ENCODE measurements at regions not wholly inside any gene's neighbourhood (a gene's known extent, or its start where the extent isn't known, plus 50 kb on each side); places are given as distances from the start of the nearest gene placed in this dataset.
"Not testable (repeated sequence)": the region's sequence is repeated elsewhere in the genome, so short reads cannot be mapped to it uniquely, and the experiment has no call there.

DNA sequence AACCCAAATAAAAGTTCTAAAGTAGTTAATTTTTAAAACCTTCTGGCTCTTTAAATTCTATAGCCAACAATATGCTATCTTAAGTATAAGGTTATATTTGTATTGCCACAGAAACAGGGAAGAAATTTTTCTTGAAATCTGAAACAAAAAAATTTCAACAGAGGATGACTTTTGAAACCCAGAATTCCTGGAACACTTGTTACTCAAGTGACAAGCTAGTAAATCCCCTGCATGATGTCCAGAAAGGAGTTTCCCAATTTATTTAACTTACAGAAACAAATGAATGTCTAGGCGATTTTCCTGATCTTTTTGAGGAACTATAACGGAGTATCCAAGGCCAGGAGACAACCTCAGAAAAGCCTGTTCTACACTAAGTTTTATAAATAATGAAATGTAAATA lies 69.6 kb downstream of the SLC41A2 start:
- no peaks in the 10 kb centered on the region for H4K20me1 ChIP-seq (ENCODE audit: insufficient read depth, low read length)
- no peak overlapping the region for H3K9ac ChIP-seq (ENCODE audit: low read length)
- no peaks in the 10 kb centered on the region for H3K79me2 ChIP-seq (ENCODE audit: insufficient read depth, low read length)
- no peaks in the 10 kb centered on the region for H3K36me3 ChIP-seq (ENCODE audit: insufficient read depth, low read length)
- H3F3A ChIP-seq (ENCODE audit: insufficient read depth, low read length): no peaks in the 10 kb centered on the region
- H3K9me2 ChIP-seq (ENCODE audit: low read depth, low read length): no peaks in the 10 kb centered on the region
- no peak overlapping the region for H3K27ac ChIP-seq (ENCODE audit: low read depth, low read length, poor library complexity, severe bottlenecking)
- H2AFZ ChIP-seq (ENCODE audit: low read length): no peak overlapping the region
- H3K4me2 ChIP-seq (ENCODE audit: low read length): no peak overlapping the region
- no peak for TF ChIP-seq EZH2 (IDR thresholded peaks at IDR 0.05; ENCODE audit: borderline replicate concordance, low read length)
- TF ChIP-seq, protein P1, sequence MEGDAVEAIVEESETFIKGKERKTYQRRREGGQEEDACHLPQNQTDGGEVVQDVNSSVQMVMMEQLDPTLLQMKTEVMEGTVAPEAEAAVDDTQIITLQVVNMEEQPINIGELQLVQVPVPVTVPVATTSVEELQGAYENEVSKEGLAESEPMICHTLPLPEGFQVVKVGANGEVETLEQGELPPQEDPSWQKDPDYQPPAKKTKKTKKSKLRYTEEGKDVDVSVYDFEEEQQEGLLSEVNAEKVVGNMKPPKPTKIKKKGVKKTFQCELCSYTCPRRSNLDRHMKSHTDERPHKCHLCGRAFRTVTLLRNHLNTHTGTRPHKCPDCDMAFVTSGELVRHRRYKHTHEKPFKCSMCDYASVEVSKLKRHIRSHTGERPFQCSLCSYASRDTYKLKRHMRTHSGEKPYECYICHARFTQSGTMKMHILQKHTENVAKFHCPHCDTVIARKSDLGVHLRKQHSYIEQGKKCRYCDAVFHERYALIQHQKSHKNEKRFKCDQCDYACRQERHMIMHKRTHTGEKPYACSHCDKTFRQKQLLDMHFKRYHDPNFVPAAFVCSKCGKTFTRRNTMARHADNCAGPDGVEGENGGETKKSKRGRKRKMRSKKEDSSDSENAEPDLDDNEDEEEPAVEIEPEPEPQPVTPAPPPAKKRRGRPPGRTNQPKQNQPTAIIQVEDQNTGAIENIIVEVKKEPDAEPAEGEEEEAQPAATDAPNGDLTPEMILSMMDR (IDR thresholded peaks at IDR 0.05; ENCODE audit: low read length): no peak
- no peaks in the 10 kb centered on the region for H3K27me3 ChIP-seq (ENCODE audit: insufficient read depth, low read length)
- peaks cover 11% of the 10 kb centered on the region for H3K4me1 ChIP-seq (ENCODE audit: insufficient read depth, low read length, severe bottlenecking)
- no peak overlapping the region for H3K4me3 ChIP-seq (ENCODE audit: low read depth, low read length, poor library complexity, severe bottlenecking)
- no peaks in the 10 kb centered on the region for H3K9me3 ChIP-seq (ENCODE audit: low read length)

DNA sequence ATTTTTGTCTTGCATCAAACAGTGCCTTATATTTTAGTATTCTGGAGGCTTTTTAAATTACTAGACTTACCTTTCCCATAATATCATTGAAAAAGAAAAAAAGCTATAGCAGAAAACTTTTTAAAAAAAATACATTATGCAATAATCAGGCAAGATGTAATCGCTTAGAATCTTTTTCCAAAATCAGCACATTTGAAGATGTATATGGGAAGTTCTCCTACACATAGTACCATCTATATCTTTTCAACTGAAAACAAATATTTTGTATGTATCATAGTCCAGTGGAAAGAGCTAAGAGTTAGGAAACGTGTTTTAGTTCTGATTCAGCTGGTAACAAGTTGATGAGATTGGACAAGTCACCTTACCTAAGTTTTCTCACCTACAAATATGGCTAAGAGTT lies 70.6 kb downstream of the SLC41A2 start:
- Histone ChIP-seq H3K4me3 (ENCODE audit: low read depth, low read length, poor library complexity, severe bottlenecking) (no peak overlapping the region), H3K27ac (ENCODE audit: low read depth, low read length, poor library complexity, severe bottlenecking) (no peak overlapping the region), H3K79me2 (ENCODE audit: insufficient read depth, low read length) (no peaks in the 10 kb centered on the region), H3K27me3 (ENCODE audit: insufficient read depth, low read length) (no peaks in the 10 kb centered on the region), H3K36me3 (ENCODE audit: insufficient read depth, low read length) (no peaks in the 10 kb centered on the region), H3K9me2 (ENCODE audit: low read depth, low read length) (no peaks in the 10 kb centered on the region), H3K4me1 (ENCODE audit: insufficient read depth, low read length, severe bottlenecking) (peaks cover 11% of the 10 kb centered on the region), H3F3A (ENCODE audit: insufficient read depth, low read length) (no peaks in the 10 kb centered on the region), H3K4me2 (ENCODE audit: low read length) (no peak overlapping the region), H3K9ac (ENCODE audit: low read length) (no peak overlapping the region), H2AFZ (ENCODE audit: low read length) (no peak overlapping the region), H3K9me3 (ENCODE audit: low read length) (no peaks in the 10 kb centered on the region), H4K20me1 (ENCODE audit: insufficient read depth, low read length) (no peaks in the 10 kb centered on the region)
- TF ChIP-seq, protein P1 (IDR thresholded peaks at IDR 0.05; ENCODE audit: low read length): no peak
- TF ChIP-seq EZH2 (IDR thresholded peaks at IDR 0.05; ENCODE audit: borderline replicate concordance, low read length): no peak

DNA sequence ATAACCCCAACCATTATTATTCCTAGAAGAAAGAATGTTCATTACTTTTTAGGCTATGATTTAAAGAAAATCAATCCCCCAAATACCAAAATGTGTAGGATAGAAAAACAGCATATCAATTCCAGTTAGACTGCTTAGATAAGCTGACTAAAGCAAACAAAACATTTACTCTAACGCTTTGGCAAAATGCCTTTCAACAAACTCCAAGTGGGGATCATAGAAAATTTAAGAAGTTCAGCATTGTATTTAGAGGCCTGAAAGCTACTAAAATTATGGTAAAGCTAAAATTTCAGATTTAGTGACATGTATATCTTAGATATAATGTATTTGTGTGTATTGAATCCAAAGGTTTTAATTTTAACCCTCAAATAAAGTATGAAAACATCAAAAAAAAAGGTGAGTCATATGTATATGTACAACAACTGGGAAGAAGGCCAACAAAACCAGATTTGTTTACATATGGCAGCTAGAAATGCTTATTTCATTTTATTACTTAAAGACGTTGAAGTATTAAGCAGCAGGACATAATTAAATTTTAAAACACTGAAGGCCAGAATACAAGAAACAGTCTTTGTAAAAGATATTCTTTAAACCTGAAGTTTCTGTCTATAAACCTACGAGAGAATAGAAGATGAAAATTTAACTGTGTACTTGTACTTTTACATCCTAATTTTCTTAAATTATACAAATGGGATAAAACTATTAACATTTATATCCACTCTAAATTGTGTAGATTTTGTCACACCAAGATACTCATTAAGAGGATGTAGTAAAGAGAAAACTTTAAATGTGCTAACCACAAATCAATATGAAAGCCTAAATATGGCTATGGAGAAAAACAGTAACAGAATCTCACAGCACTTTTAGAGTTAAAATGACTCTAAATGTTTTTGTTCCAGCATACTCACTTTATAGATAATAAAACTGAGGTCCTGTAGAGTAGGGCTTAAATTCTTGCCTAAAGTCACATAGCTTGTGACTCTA lies 71.4 kb downstream of the SLC41A2 start:
- H3K9me2 ChIP-seq (ENCODE audit: low read depth, low read length): no peaks in the 10 kb centered on the region
- no peak overlapping the region for H3K27ac ChIP-seq (ENCODE audit: low read depth, low read length, poor library complexity, severe bottlenecking)
- no peak overlapping the region for H3K4me3 ChIP-seq (ENCODE audit: low read depth, low read length, poor library complexity, severe bottlenecking)
- no peaks in the 10 kb centered on the region for H3K27me3 ChIP-seq (ENCODE audit: insufficient read depth, low read length)
- no peak overlapping the region for H3K4me2 ChIP-seq (ENCODE audit: low read length)
- H3K9ac ChIP-seq (ENCODE audit: low read length): no peak overlapping the region
- H3K4me1 ChIP-seq (ENCODE audit: insufficient read depth, low read length, severe bottlenecking): peaks cover 11% of the 10 kb centered on the region
- no peak overlapping the region for H2AFZ ChIP-seq (ENCODE audit: low read length)
- no peaks in the 10 kb centered on the region for H3K9me3 ChIP-seq (ENCODE audit: low read length)
- no peaks in the 10 kb centered on the region for H3F3A ChIP-seq (ENCODE audit: insufficient read depth, low read length)
- H3K36me3 ChIP-seq (ENCODE audit: insufficient read depth, low read length): no peaks in the 10 kb centered on the region
- no peak for TF ChIP-seq EZH2 (IDR thresholded peaks at IDR 0.05; ENCODE audit: borderline replicate concordance, low read length)
- no peaks in the 10 kb centered on the region for H4K20me1 ChIP-seq (ENCODE audit: insufficient read depth, low read length)
- no peaks in the 10 kb centered on the region for H3K79me2 ChIP-seq (ENCODE audit: insufficient read depth, low read length)

DNA sequence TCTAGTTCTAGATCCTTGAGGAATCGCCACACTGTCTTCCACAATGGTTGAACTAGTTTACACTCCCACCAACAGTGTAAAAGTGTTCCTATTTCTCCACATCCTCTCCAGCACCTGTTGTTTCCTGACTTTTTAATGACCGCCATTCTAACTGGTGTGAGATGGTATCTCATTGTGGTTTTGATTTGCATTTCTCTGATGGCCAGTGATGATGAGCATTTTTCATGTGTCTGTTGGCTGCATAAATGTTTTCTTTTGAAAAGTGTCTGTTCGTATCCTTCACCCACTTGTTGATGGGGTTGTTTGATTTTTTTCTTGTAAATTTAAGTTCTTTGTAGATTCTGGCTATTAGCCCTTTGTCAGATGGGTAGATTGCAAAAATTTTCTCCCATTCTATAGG lies 79.2 kb downstream of the SLC41A2 start:
- not testable (repeated sequence) for H3K27me3 ChIP-seq (ENCODE audit: insufficient read depth, low read length); H3K36me3 ChIP-seq (ENCODE audit: insufficient read depth, low read length); H3K9me3 ChIP-seq (ENCODE audit: low read length); H3K9ac ChIP-seq (ENCODE audit: low read length); H3K79me2 ChIP-seq (ENCODE audit: insufficient read depth, low read length); H3K27ac ChIP-seq (ENCODE audit: low read depth, low read length, poor library complexity, severe bottlenecking); H3K4me1 ChIP-seq (ENCODE audit: insufficient read depth, low read length, severe bottlenecking); H3K4me3 ChIP-seq (ENCODE audit: low read depth, low read length, poor library complexity, severe bottlenecking); H3K9me2 ChIP-seq (ENCODE audit: low read depth, low read length); H2AFZ ChIP-seq (ENCODE audit: low read length); H3F3A ChIP-seq (ENCODE audit: insufficient read depth, low read length); H4K20me1 ChIP-seq (ENCODE audit: insufficient read depth, low read length); H3K4me2 ChIP-seq (ENCODE audit: low read length)

Measured in OCI-LY1 (cell line).